T-helper 2 cell treated with Interferon-gamma antibody and Interleukin-4, amounts not matched to agents 5 μg/mL and 100 μg/mL, for 36 hours (primary cell): ENCODE measurements at regions not wholly inside any gene's neighbourhood (a gene's known extent, or its start where the extent isn't known, plus 50 kb on each side); places are given as distances from the start of the nearest gene placed in this dataset.
"Not testable (repeated sequence)": the region's sequence is repeated elsewhere in the genome, so short reads cannot be mapped to it uniquely, and the experiment has no call there.

ENCODE experiments used
- DNase-seq: peaks from one replicate; pipeline ENCODE4 v3.0.0; 2021; ENCODE audit warnings: low spot score
- H3K27ac Mint-ChIP-seq: one replicate; pipeline ENCODE4 v1.8.0; 2021; ENCODE audit warnings: mild to moderate bottlenecking, mixed read lengths
- H3K27me3 Mint-ChIP-seq: one replicate; pipeline ENCODE4 v1.8.0; 2021; ENCODE audit warnings: low read depth, mixed read lengths
- H3K36me3 Mint-ChIP-seq: one replicate; pipeline ENCODE4 v1.8.0; 2021; ENCODE audit warnings: low read depth, mixed read lengths
- H3K4me1 Mint-ChIP-seq: one replicate; pipeline ENCODE4 v1.8.0; 2021; ENCODE audit warnings: low read depth, mixed read lengths
- H3K4me3 Mint-ChIP-seq: one replicate; pipeline ENCODE4 v1.8.0; 2022; ENCODE audit warnings: mild to moderate bottlenecking, moderate library complexity, mixed read lengths
- H3K9me3 Mint-ChIP-seq: one replicate; pipeline ENCODE4 v1.8.0; 2021; ENCODE audit warnings: mixed read lengths

DNA sequence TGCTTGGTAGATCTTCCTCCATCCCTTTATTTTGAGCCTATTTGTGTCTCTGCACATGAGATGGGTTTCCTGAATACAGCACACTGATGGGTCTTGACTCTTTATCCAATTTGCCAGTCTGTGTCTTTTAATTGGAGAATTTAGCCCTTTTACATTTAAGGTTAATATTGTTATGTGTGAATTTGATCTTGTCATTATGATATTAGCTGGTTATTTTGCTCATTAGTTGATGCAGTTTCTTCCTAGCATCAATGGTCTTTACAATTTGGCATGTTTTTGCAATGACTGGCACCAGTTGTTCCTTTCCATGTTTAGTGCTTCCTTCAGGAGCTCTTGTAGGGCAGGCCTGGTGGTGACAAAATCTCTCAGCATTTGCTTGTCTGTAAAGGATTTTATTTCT lies 72.4 kb downstream of the HNRNPD start:
- H3K4me1 Mint-ChIP-seq, H3K4me3 Mint-ChIP-seq, DNase-seq, H3K36me3 Mint-ChIP-seq, H3K9me3 Mint-ChIP-seq, H3K27ac Mint-ChIP-seq: not testable (repeated sequence)
- peaks cover 25% of the 10 kb centered on the region for H3K27me3 Mint-ChIP-seq

DNA sequence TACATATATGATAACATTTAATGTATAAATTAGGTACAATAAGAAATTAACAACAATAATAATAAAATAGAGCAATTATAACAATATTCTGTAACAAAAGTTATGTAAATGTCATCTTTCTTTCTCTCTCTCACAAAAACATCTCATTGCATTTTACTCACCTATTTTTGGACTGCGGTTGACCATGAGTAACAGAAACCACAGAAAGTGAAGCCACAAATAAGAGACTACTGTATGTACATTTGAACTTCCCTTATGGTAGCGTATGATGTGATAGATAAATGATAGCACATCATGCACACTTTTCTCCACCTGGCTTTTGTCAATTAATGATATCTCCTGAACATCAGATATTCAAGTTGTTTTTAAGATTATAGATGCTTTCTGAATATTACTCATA lies 80.5 kb downstream of the HNRNPD start:
- Mint-ChIP-seq H3K9me3 (no peaks in the 10 kb centered on the region), H3K27me3 (peaks cover 26% of the 10 kb centered on the region), H3K4me3 (peak overlapping the region; percentile 30), H3K27ac (no peak overlapping the region), H3K36me3 (no peaks in the 10 kb centered on the region), H3K4me1 (peaks cover 6% of the 10 kb centered on the region)
- DNase-seq: peak; percentile 33

DNA sequence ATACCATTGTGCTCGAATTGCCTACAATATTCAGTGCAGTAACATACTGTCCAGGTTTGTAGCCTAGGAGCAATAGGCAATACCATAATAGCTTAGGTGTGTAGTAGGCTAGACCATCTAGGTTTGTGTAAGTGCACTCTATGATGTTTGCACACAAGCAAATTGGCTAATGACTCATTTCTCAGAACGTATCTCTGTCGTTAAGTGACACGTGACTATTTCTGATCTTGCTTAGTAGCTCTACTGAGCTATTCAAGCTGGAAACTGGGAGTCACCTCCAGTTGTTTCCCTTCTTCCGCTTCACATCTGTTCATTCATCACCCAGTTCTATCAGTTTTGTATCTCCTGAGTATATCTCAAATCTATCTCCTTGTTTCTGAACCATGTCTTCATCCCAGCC lies 86.1 kb downstream of the HNRNPD start:
- Mint-ChIP-seq H3K4me1 (peaks cover 12% of the 10 kb centered on the region), H3K9me3 (no peaks in the 10 kb centered on the region), H3K36me3 (no peaks in the 10 kb centered on the region), H3K27ac (no peak overlapping the region), H3K27me3 (peaks cover 32% of the 10 kb centered on the region), H3K4me3 (no peak overlapping the region)
- DNase-seq: no peak

DNA sequence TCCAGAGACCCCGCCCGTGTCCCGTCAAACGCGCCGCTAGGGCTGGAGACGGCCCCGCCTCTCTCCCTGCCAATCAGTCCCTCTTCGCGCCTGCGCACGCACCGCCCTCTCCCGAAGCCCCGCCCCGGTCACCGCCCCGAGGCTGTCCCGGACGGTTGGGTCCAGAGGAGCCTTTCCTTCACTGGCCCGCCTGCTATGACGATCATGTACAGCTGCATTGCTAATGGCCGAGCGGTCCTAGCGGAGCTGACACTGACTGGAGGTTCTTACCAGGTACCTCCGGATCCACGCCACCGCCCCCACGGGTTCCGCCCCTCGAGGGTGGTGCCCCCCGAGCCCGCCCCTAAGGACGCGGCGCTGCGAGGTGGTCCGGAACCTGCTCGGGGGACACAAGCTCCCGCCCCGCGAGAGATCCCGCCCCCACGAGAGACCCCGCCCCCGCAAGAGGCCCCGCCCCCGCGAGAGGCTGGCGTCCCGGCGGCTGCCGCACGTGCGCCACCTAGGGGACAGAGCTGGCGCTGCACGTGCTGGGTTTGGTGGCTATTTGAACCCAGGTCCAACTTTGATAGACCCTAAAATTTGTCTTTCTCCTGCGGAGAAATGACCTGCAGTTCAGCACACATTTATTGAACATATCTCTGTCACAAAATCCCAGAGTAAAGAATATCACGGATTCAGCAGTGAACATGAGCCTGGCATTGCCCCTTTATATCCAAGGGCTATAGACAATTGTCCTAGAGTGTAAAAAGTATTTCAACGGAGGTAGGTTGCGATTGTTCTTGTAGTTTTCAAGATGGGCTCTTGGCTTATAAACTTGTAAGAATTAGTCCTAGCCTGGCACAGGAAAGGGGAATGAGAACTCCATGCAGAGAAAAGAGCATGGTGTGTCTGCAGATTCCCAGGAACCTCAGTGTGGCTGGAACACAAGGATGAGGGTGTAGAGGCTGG lies 88.7 kb downstream of the HNRNPD start:
- peak; percentile 99 for DNase-seq
- Mint-ChIP-seq H3K36me3 (no peaks in the 10 kb centered on the region), H3K9me3 (no peaks in the 10 kb centered on the region), H3K27ac (peak overlapping the region; percentile 62), H3K27me3 (peaks cover 30% of the 10 kb centered on the region), H3K4me3 (peak overlapping the region; percentile 83), H3K4me1 (peaks cover 12% of the 10 kb centered on the region)

DNA sequence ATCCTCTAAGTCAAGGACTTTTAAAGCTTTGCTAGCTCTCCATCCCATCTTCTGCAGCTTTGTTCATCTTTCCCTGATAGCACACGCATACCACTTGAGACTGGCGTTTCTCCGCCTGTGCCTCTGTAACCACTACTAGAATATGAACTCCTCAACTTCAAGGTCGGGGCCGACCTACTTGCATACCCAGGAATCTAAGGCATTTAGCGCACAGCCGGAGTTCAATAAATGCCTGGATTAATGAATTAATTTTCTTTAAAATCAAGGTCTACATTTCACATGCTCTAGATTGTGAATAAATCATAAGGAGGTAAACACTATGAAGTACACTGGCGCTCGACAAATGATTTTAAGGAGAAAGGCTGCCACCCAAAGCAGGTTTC lies 89.3 kb downstream of the HNRNPD start:
- H3K27ac Mint-ChIP-seq: peak overlapping the region; percentile 62
- peaks cover 12% of the 10 kb centered on the region for H3K4me1 Mint-ChIP-seq
- peaks cover 30% of the 10 kb centered on the region for H3K27me3 Mint-ChIP-seq
- no peaks in the 10 kb centered on the region for H3K9me3 Mint-ChIP-seq
- H3K4me3 Mint-ChIP-seq: peak overlapping the region; percentile 83
- no peak for DNase-seq
- no peaks in the 10 kb centered on the region for H3K36me3 Mint-ChIP-seq

DNA sequence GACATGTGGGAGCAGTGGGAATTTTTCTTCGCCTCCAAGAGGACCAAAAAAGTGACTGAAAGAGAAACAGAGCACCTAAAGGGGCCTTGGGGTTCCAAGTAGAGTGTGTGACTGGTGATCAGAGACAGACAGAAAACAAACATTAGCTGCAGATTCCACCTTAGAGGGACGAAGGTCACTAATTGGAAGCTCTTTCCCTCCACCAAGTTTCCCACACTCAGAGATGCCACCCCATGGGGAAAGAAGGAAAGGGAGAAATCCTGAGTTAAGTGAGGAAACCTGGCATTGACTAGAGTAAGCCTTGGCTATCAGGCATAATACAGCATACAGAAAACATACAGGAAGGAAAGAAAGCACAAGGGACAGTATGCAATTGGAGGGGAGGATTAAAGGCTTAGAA lies 90.9 kb downstream of the HNRNPD start:
- no peaks in the 10 kb centered on the region for H3K9me3 Mint-ChIP-seq
- no peak for DNase-seq
- H3K27me3 Mint-ChIP-seq: peaks cover 35% of the 10 kb centered on the region
- no peak overlapping the region for H3K27ac Mint-ChIP-seq
- H3K4me1 Mint-ChIP-seq: peaks cover 12% of the 10 kb centered on the region
- H3K4me3 Mint-ChIP-seq: no peak overlapping the region
- H3K36me3 Mint-ChIP-seq: no peaks in the 10 kb centered on the region

DNA sequence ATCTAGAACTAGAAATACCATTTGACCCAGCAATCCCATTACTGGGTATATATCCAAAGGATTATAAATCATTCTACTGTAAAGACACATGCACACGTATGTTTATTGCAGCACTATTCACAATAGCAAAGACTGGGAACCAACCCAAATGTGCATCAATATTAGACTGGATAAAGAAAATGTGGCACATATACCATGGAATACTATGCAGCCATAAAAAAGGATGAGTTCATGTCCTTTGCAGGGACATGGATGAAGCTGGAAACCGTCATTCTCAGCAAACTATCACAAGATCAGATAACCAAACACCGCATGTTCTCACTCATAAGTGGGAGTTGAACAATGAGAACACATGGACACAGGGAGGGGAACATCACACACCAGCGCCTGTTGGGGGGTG lies 94.2 kb downstream of the HNRNPD start:
- not testable (repeated sequence) for H3K9me3 Mint-ChIP-seq, H3K4me3 Mint-ChIP-seq, H3K27ac Mint-ChIP-seq, H3K4me1 Mint-ChIP-seq, DNase-seq, H3K36me3 Mint-ChIP-seq
- peaks cover 49% of the 10 kb centered on the region for H3K27me3 Mint-ChIP-seq

DNA sequence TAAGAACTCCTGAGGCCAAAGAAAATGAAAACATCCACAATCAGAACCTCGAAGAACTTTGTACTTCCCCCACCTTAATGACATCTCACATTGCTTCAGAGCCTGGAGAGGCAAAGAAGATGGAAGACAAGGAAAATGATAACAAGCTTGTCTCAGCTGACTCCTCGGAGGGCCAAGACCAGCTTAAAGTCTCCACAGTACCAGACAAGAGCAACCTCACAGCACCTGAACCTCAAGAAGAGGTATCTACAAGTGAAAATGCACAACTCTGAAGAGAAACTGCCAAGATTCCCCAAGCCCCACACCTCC lies 97.5 kb downstream of the HNRNPD start:
- no peak overlapping the region for H3K27ac Mint-ChIP-seq
- H3K9me3 Mint-ChIP-seq: no peaks in the 10 kb centered on the region
- H3K4me1 Mint-ChIP-seq: peaks cover 3% of the 10 kb centered on the region
- no peak for DNase-seq
- no peaks in the 10 kb centered on the region for H3K36me3 Mint-ChIP-seq
- H3K27me3 Mint-ChIP-seq: peaks cover 40% of the 10 kb centered on the region
- no peak overlapping the region for H3K4me3 Mint-ChIP-seq

DNA sequence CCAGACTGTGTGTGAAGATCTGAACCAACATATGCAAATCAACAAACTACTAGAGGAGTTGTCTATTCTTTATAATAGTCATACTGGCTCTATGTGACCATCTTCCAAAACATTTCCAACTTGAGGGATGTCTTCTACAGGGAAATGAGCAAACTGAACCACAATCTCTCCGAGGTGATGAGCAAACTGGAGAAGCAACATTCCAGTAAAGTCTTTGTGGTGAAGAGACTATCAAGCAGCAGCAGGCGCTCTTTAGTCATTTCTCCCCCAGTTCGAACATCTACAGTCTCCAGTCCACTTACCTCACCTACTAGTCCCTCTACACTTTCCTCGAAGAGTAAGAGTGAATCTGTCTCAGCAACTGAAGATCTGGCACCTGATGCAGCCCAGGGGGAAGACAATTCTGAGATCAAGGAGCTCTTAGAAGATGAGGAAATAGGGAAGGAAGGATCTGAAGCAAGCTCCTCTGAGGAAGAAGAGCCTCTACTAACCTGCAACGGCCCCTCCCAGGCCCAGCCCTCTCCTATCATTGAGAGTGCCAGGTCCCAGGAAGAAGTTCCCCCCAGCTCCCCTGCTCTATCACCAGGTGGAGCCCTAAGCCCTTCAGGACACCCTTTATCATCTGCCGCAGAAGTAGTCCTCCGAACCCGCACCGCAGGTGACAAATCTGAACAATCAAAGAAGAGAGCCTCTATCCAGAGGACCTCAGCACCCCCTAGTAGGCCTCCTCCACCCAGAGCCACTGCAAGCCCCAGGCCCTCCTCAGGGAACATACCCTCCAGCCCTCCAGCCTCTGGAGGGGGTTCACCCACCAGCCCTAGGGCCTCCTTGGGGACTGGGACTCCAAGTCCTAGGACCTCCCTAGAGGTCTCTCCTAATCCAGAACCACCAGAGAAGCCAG lies 98.1 kb downstream of the HNRNPD start:
- peaks cover 3% of the 10 kb centered on the region for H3K4me1 Mint-ChIP-seq
- no peak overlapping the region for H3K27ac Mint-ChIP-seq
- no peak for DNase-seq
- peaks cover 40% of the 10 kb centered on the region for H3K27me3 Mint-ChIP-seq
- no peaks in the 10 kb centered on the region for H3K36me3 Mint-ChIP-seq
- H3K9me3 Mint-ChIP-seq: no peaks in the 10 kb centered on the region
- H3K4me3 Mint-ChIP-seq: no peak overlapping the region

DNA sequence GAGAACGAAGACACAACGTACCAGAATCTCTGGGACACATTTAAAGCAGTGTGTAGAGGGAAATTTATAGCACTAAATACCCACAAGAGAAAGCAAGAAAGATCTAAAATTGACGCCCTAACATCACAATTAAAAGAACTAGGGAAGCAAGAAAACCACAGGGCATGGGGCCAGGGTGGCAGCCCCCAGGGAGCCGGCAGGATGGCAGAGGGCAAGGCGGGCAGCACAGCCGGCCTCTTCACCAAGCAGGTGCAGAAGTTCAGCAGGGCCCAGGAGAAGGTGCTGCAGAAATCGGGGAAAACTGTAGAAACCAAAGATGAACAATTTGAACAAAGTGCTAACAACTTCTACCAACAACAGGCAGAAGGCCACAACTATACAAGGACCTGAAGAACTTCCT lies 99.1 kb downstream of the HNRNPD start:
- H3K9me3 Mint-ChIP-seq, H3K27ac Mint-ChIP-seq: not testable (repeated sequence)

DNA sequence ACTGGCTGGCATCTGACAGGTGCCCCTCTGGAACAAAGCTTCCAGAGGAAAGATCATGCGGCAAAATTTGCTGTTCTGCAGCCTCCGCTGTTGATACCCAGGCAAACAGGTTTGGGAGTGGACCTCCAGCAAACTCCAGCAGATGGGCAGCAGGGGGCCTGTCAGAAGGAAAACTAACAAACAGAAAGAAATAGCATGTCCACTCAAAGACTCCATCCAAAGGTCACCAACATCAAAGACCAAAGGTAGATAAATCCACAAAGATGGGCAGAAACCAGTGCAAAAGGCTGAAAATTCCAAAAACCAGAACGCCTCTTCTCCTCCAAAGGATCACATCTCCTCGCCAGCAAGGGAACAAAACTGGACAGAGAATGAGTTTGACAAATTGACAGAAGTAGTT lies 101.3 kb downstream of the HNRNPD start:
- not testable (repeated sequence) for H3K4me3 Mint-ChIP-seq, H3K27ac Mint-ChIP-seq, H3K9me3 Mint-ChIP-seq, H3K36me3 Mint-ChIP-seq, DNase-seq
- Mint-ChIP-seq H3K4me1 (peaks cover 11% of the 10 kb centered on the region), H3K27me3 (peaks cover 32% of the 10 kb centered on the region)

More for the DNA sequence above, 99.1 kb downstream of the HNRNPD start:
- not testable (repeated sequence) for DNase-seq, H3K4me1 Mint-ChIP-seq, H3K36me3 Mint-ChIP-seq, H3K4me3 Mint-ChIP-seq
- H3K27me3 Mint-ChIP-seq: peaks cover 40% of the 10 kb centered on the region

DNA sequence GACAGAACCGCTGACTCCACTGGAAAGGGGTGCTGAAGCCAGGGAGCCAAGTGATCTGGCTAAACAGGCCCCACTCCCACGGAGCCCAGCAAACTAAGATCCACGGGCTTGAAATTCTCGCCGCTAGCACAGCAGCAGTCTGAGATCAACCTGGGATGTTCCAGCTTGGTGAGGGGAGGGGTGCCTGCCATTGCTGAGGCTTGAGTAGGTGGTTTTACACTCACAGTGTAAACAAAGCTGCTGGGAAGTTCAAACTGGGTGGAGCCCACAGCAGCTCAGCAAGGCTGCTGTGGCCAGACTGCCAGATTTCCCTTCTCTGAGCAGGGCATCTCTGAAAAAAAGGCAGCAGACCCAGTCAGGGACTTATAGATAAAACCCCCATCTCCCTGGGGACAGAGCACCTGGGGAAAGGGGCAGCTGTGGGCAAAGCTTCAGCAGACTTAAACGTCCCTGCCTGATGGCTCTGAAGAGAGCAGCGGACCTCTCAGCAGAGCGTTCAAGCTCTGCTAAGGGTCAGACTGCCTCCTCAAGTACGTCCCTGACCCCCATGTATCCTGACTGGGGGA lies 101.8 kb downstream of the HNRNPD start:
- not testable (repeated sequence) for H3K4me3 Mint-ChIP-seq, H3K36me3 Mint-ChIP-seq, H3K9me3 Mint-ChIP-seq, H3K27ac Mint-ChIP-seq, DNase-seq
- Mint-ChIP-seq H3K4me1 (peaks cover 11% of the 10 kb centered on the region), H3K27me3 (peaks cover 28% of the 10 kb centered on the region)

DNA sequence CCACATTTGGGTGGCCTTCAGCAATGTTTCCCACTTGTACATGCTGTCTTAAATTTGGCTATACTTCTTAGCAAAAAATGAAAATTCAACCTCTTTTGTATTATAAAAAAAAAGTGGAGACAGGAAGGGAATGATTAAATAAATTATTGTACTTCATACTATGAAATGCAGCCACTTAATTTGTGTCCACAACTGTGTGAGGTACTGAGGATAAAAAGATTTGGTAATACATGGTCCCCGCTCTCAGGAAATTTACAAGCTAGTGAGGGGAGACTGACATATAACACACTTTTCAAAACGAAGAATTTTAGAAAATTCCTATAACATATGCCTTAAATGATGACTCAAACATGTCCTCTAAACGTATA lies 105.0 kb downstream of the HNRNPD start:
- no peak for DNase-seq
- Mint-ChIP-seq H3K36me3 (no peaks in the 10 kb centered on the region), H3K4me1 (peaks cover 8% of the 10 kb centered on the region), H3K9me3 (peaks cover 5% of the 10 kb centered on the region), H3K4me3 (no peak overlapping the region), H3K27ac (no peak overlapping the region), H3K27me3 (peaks cover 21% of the 10 kb centered on the region)
